Mucosa of rectum (tissue), 2 donors: ENCODE measurements at regions not wholly inside any gene's neighbourhood (a gene's known extent, or its start where the extent isn't known, plus 50 kb on each side); places are given as distances from the start of the nearest gene placed in this dataset.
"Not testable (repeated sequence)": the region's sequence is repeated elsewhere in the genome, so short reads cannot be mapped to it uniquely, and the experiment has no call there.

ENCODE experiments used
- H3K27ac ChIP-seq, 2 donors: one replicate each; pipeline ENCODE4 v1.7.0; 2013; ENCODE audit warnings: inconsistent platforms in 2 of 2, low read depth in 2 of 2, low read length in 2 of 2
- H3K27me3 ChIP-seq, 2 donors: one replicate each; pipeline ENCODE4 v1.7.0; 2013; ENCODE audit warnings: low read length in 2 of 2; ENCODE audit not compliant: control insufficient read depth in 2 of 2, insufficient read depth in 2 of 2
- H3K36me3 ChIP-seq, 2 donors: one replicate each; pipeline ENCODE4 v1.7.0; 2013; ENCODE audit warnings: low read length in 2 of 2; ENCODE audit not compliant: control insufficient read depth in 2 of 2, insufficient read depth in 2 of 2
- H3K4me1 ChIP-seq, 2 donors: one replicate each; pipeline ENCODE4 v1.7.0; 2013; ENCODE audit warnings: low read length in 2 of 2, mild to moderate bottlenecking in 1 of 2; ENCODE audit not compliant: control insufficient read depth in 2 of 2, insufficient read depth in 2 of 2
- H3K4me3 ChIP-seq, 2 donors: one replicate each; pipeline ENCODE4 v1.7.0; 2013; ENCODE audit warnings: low read length in 2 of 2
- H3K9ac ChIP-seq, 2 donors: one replicate each; pipeline ENCODE4 v1.7.0; 2013; ENCODE audit warnings: low read length in 2 of 2, low read depth in 1 of 2, mild to moderate bottlenecking in 1 of 2
- H3K9me3 ChIP-seq, 2 donors: one replicate each; pipeline ENCODE4 v1.7.0; 2013; ENCODE audit warnings: low read length in 2 of 2; ENCODE audit not compliant: control insufficient read depth in 2 of 2
- donor health status: healthy.
- donor health status: Normal muscosa, but diverticular disease.

DNA sequence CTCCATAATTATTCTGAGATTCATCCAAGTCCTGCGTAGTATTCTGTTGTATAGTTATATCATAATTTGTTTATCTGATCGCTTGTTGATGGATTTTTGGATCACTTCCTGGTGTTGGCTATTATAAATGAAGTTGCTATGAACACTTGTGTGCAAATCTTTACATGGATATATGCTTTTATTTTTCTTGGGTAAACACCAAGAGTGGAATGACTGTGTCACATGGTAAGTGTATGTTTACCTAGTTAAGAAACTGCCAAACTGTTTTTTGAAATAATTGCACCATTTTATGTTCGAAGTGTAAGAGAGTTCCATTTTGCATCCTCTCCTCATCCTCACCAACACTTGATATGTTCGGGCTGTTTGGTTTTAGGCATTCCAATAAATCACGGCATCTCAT, 360.4 kb upstream of the FRG2C start:
- H3K27ac ChIP-seq, result no peak overlapping the region
- no peaks in the 10 kb centered on the region for H3K27me3 ChIP-seq
- no peaks in the 10 kb centered on the region for H3K36me3 ChIP-seq
- no peak overlapping the region for H3K4me3 ChIP-seq
- H3K9ac ChIP-seq, result no peak overlapping the region
- H3K9me3 ChIP-seq, result no peaks in the 10 kb centered on the region
- no peaks in the 10 kb centered on the region for H3K4me1 ChIP-seq

GRCh38 chr3:75305901-75306300, 358.2 kb upstream of the FRG2C start:
- H3K4me1 ChIP-seq, result no peaks in the 10 kb centered on the region
- H3K27ac ChIP-seq, result no peak overlapping the region
- H3K4me3 ChIP-seq, result no peak overlapping the region
- no peaks in the 10 kb centered on the region for H3K9me3 ChIP-seq
- H3K27me3 ChIP-seq, result no peaks in the 10 kb centered on the region
- no peaks in the 10 kb centered on the region for H3K36me3 ChIP-seq
- no peak overlapping the region for H3K9ac ChIP-seq

- H3K4me1 ChIP-seq, H3K9me3 ChIP-seq, H3K27ac ChIP-seq, H3K4me3 ChIP-seq, H3K36me3 ChIP-seq, H3K27me3 ChIP-seq, H3K9ac ChIP-seq: not testable (repeated sequence)
Measured at GRCh38 chr3:75311306-75311705, 352.8 kb upstream of the FRG2C start.

GRCh38 chr3:75312469-75312868, 351.7 kb upstream of the FRG2C start:
- H3K27ac ChIP-seq, H3K27me3 ChIP-seq, H3K4me1 ChIP-seq, H3K9ac ChIP-seq, H3K4me3 ChIP-seq, H3K36me3 ChIP-seq, H3K9me3 ChIP-seq: not testable (repeated sequence)

DNA sequence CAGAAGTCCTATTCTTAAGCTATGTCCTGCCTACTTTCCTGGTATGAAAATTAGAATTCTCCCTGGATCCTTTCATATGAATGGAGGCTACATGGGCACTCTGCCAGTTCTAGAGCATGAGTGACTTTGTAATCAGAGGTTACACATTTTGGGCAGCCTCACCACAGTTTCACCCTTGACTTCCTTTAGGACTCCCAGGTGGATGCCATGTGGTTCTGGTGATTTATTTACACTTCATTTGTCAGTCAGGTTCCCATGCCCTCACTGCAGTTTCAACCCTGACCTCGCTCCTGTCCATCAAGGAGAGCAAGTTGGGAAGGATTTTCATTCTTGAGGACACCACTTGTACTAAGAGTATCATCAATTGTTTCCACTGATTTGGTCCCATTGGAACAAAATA, 344.4 kb upstream of the FRG2C start:
- H3K9me3 ChIP-seq, H3K36me3 ChIP-seq, H3K27me3 ChIP-seq, H3K27ac ChIP-seq, H3K4me1 ChIP-seq, H3K9ac ChIP-seq, H3K4me3 ChIP-seq: not testable (repeated sequence)

- Histone ChIP-seq H3K9me3 (no peaks in the 10 kb centered on the region), H3K4me3 (no peak overlapping the region)
Measured at GRCh38 chr3:75320369-75320768, 343.8 kb upstream of the FRG2C start.

GRCh38 chr3:75321060-75321459, 343.1 kb upstream of the FRG2C start:
- no peaks in the 10 kb centered on the region for H3K4me1 ChIP-seq
- no peak overlapping the region for H3K9ac ChIP-seq
- no peaks in the 10 kb centered on the region for H3K27me3 ChIP-seq
- H3K9me3 ChIP-seq, result no peaks in the 10 kb centered on the region
- no peak overlapping the region for H3K27ac ChIP-seq
- no peaks in the 10 kb centered on the region for H3K36me3 ChIP-seq
- no peak overlapping the region for H3K4me3 ChIP-seq

More at GRCh38 chr3:75320369-75320768, 343.8 kb upstream of the FRG2C start:
- Histone ChIP-seq H3K27me3 (no peaks in the 10 kb centered on the region), H3K9ac (no peak overlapping the region), H3K27ac (no peak overlapping the region), H3K36me3 (no peaks in the 10 kb centered on the region), H3K4me1 (no peaks in the 10 kb centered on the region)

- H3K36me3 ChIP-seq, H3K27me3 ChIP-seq, H3K4me1 ChIP-seq, H3K9ac ChIP-seq, H3K4me3 ChIP-seq, H3K9me3 ChIP-seq, H3K27ac ChIP-seq: not testable (repeated sequence)
Measured at GRCh38 chr3:75323936-75324335, 340.2 kb upstream of the FRG2C start.

- H3K27ac ChIP-seq, result no peak overlapping the region
Measured at GRCh38 chr3:75325716-75326115, 338.4 kb upstream of the FRG2C start.

GRCh38 chr3:75327453-75327852, 336.7 kb upstream of the FRG2C start:
- no peaks in the 10 kb centered on the region for H3K4me1 ChIP-seq
- H3K4me3 ChIP-seq, result no peak overlapping the region
- H3K9ac ChIP-seq, result no peak overlapping the region
- H3K9me3 ChIP-seq, result no peaks in the 10 kb centered on the region
- H3K27me3 ChIP-seq, result no peaks in the 10 kb centered on the region
- H3K36me3 ChIP-seq, result no peaks in the 10 kb centered on the region
- H3K27ac ChIP-seq, result no peak overlapping the region

More at GRCh38 chr3:75325716-75326115, 338.4 kb upstream of the FRG2C start:
- no peaks in the 10 kb centered on the region for H3K36me3 ChIP-seq
- no peaks in the 10 kb centered on the region for H3K4me1 ChIP-seq
- H3K9ac ChIP-seq, result no peak overlapping the region
- no peaks in the 10 kb centered on the region for H3K27me3 ChIP-seq
- no peak overlapping the region for H3K4me3 ChIP-seq
- no peaks in the 10 kb centered on the region for H3K9me3 ChIP-seq

DNA sequence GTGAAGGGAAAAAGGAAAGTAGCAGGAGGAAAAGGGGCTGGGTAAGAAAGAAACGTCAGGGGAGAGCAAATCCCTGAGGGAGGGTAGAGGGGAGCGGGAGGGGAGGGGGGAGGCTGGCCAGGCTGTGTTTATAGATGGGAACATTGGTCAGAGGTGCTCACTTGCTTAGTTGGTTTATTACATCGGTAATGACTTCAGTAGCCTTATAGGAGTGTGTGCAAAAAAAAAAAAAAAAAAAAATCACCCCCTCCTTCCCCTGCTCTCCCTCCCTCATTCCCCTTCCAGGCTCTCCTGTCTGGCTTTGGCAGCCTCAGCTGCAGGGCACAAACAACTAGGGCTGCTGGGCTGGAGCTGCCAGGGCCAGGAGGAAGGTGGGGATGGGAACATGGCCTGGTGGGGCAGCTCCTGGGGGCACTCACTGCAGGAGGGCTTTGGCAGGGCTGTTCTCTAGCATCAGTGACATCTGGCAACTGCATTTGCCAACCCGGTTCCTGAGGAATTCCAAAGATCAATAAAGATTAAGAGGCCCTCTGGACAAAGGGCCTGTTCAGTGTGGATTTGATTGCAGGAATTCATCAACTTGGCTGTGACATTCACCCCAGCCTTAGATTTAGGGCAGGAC, 334.5 kb upstream of the FRG2C start:
- Histone ChIP-seq H3K9me3 (no peaks in the 10 kb centered on the region), H3K4me3 (no peak overlapping the region), H3K4me1 (no peaks in the 10 kb centered on the region), H3K36me3 (no peaks in the 10 kb centered on the region), H3K9ac (no peak overlapping the region), H3K27ac (no peak overlapping the region), H3K27me3 (no peaks in the 10 kb centered on the region)
